ENCODE measurements at regions not wholly inside any gene's neighbourhood (a gene's known extent, or its start where the extent isn't known, plus 50 kb on each side); places are given as distances from the start of the nearest gene placed in this dataset.

GRCh38 chr1:193707271-193708021 lies 521.0 kb upstream of the B3GALT2 start:
- TF ChIP-seq CTCF (IDR thresholded peaks at IDR 0.05; ENCODE audit: poor library complexity) (no peak), EZH2phosphoT487 (IDR thresholded peaks at IDR 0.05; ENCODE audit: low read depth, severe bottlenecking, unreplicated experiment) (no peak), EZH2 (IDR thresholded peaks at IDR 0.05; ENCODE audit: borderline replicate concordance) (no peak)
